Large intestine (tissue), 3 donors: ENCODE measurements at regions not wholly inside any gene's neighbourhood (a gene's known extent, or its start where the extent isn't known, plus 50 kb on each side); places are given as distances from the start of the nearest gene placed in this dataset.
A peak's percentile ranks its signal among the peaks of the same experiment; 100 is the strongest.
"Not testable (repeated sequence)": the region's sequence is repeated elsewhere in the genome, so short reads cannot be mapped to it uniquely, and the experiment has no call there.

Experiments
- DNase-seq, 2 donors: peaks; one replicate each; pipeline versions ENCODE4 v3.0.0 to v3.0.0-alpha.2; 2013
- H3K27ac ChIP-seq: one replicate; pipeline ENCODE4 v1.5.1; 2013; ENCODE audit warnings: low read length
- H3K27me3 ChIP-seq: 2 replicates; pipeline ENCODE4 v1.6.1; 2013; ENCODE audit warnings: low read length; ENCODE audit not compliant: control insufficient read depth, insufficient read depth
- H3K36me3 ChIP-seq: 2 replicates; pipeline ENCODE4 v1.6.1; 2013; ENCODE audit warnings: low read length; ENCODE audit not compliant: control insufficient read depth, insufficient read depth
- H3K4me1 ChIP-seq: one replicate; pipeline ENCODE4 v1.6.1; 2013; ENCODE audit warnings: low read length; ENCODE audit not compliant: control insufficient read depth, insufficient read depth
- H3K4me3 ChIP-seq: one replicate; pipeline ENCODE4 v1.5.1; 2013; ENCODE audit warnings: low read length
- H3K9me3 ChIP-seq: one replicate; pipeline ENCODE4 v1.6.1; 2013; ENCODE audit warnings: mild to moderate bottlenecking, low read depth, low read length, moderate library complexity; ENCODE audit not compliant: control insufficient read depth
- WGBS: methylation state at CpG from one replicate; pipeline ENCODE4 v1.1.5; 2013; ENCODE audit warnings: low lambda C conversion rate; ENCODE audit not compliant: insufficient coverage; 5-methylcytosine and 5-hydroxymethylcytosine counted together

- 70% methylated on average over 1 of the region's 1 CpG for WGBS
- Histone ChIP-seq H3K9me3 (no peaks in the 10 kb centered on the region), H3K4me1 (no peaks in the 10 kb centered on the region), H3K36me3 (no peaks in the 10 kb centered on the region), H3K27ac (no peak overlapping the region), H3K4me3 (no peak overlapping the region), H3K27me3 (peaks cover 2% of the 10 kb centered on the region)
- DNase-seq: peak in 1 of 2 donors; percentile 11
These were observed 81.4 kb upstream of the TCF21 start for GRCh38 chr6:133807501-133807900.

DNA sequence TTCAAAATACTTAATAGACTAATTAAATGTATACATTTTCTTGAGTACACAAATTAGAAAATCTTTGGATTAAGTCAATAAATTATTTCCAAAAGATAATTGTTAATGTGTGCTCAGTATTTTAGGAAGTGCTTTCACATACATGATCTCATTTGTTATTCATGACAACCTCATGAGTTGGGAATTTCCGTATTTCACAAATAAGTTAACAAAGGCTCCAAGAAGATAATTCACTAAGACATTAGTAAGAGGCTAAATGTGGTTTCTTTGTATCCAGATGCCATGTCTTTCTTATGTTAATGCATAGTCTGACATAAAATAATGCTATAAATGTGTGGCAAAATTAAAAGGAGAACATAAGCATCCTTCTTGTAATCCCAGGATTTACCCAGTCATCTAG lies 79.5 kb upstream of the TCF21 start:
- Histone ChIP-seq H3K27ac (no peak overlapping the region), H3K4me3 (no peak overlapping the region), H3K36me3 (no peaks in the 10 kb centered on the region), H3K27me3 (peaks cover 2% of the 10 kb centered on the region), H3K4me1 (no peaks in the 10 kb centered on the region), H3K9me3 (no peaks in the 10 kb centered on the region)
- no CpG with 5 or more reads among the region's 1 CpG for WGBS
- DNase-seq: no peak

DNA sequence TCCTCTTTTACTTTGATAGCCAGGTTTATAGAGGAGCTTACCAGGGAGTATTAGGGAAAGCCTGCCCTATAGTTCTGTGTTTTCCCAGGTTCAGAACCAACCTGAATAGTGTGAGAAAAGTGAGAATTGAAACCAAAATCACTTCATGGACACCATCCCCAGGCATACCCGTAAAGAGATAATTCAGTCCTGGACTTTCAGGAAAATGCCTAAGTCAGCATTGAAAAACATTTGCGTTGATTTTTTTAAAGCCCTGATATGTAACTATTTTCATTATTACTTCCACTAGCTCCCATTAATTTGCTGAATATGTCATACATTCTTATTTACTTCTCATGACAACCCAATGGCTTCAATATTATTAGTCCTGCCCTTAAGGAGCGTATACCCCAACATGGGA lies 77.4 kb upstream of the TCF21 start:
- H3K4me3 ChIP-seq: no peak overlapping the region
- no peaks in the 10 kb centered on the region for H3K4me1 ChIP-seq
- no peaks in the 10 kb centered on the region for H3K9me3 ChIP-seq
- H3K27me3 ChIP-seq: peaks cover 2% of the 10 kb centered on the region
- no peak overlapping the region for H3K27ac ChIP-seq
- H3K36me3 ChIP-seq: no peaks in the 10 kb centered on the region
- 93% methylated on average over 3 of the region's 3 CpGs for WGBS
- DNase-seq: no peak

- H3K9me3 ChIP-seq, H3K4me1 ChIP-seq, H3K27me3 ChIP-seq, H3K27ac ChIP-seq, H3K36me3 ChIP-seq, H3K4me3 ChIP-seq, DNase-seq: not testable (repeated sequence)
- no CpG with 5 or more reads among the region's 2 CpGs for WGBS
These were observed 76.5 kb upstream of the TCF21 start for GRCh38 chr6:133812446-133812845.

- Histone ChIP-seq H3K36me3 (no peaks in the 10 kb centered on the region), H3K4me3 (no peak overlapping the region), H3K9me3 (no peaks in the 10 kb centered on the region), H3K4me1 (no peaks in the 10 kb centered on the region), H3K27ac (no peak overlapping the region), H3K27me3 (no peaks in the 10 kb centered on the region)
- no peak for DNase-seq
- no CpG with 5 or more reads among the region's 1 CpG for WGBS
These were observed 74.7 kb upstream of the TCF21 start for GRCh38 chr6:133814238-133814637.

DNA sequence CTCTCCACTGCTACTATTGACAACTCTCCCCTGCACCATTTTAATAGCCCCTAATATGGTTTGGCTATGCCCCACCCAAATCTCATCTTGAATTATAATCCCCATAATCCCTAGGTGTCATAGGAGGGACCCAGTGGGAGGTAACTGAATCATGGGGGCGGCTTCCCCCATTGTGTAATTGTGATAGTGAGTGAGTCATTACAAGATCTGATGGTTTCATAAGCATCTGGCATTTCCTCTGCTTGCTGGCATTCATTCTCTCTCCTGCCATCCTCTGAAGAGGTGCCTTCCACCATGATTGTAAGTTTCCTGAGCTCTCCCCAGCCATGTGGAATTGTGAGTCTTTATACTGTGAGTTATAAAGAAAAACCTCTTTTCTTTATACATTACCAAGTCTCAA lies 74.1 kb upstream of the TCF21 start:
- no peak for DNase-seq
- Histone ChIP-seq H3K36me3 (no peaks in the 10 kb centered on the region), H3K27ac (no peak overlapping the region), H3K4me1 (no peaks in the 10 kb centered on the region), H3K27me3 (no peaks in the 10 kb centered on the region), H3K9me3 (no peaks in the 10 kb centered on the region), H3K4me3 (no peak overlapping the region)
- no CpG with 5 or more reads among the region's 1 CpG for WGBS

- WGBS: 100% methylated on average over 1 of the region's 2 CpGs
- Histone ChIP-seq H3K4me1 (no peaks in the 10 kb centered on the region), H3K9me3 (no peaks in the 10 kb centered on the region), H3K36me3 (no peaks in the 10 kb centered on the region), H3K27me3 (no peaks in the 10 kb centered on the region), H3K27ac (no peak overlapping the region), H3K4me3 (no peak overlapping the region)
- DNase-seq: no peak
These were observed 73.6 kb upstream of the TCF21 start for GRCh38 chr6:133815313-133815712.

DNA sequence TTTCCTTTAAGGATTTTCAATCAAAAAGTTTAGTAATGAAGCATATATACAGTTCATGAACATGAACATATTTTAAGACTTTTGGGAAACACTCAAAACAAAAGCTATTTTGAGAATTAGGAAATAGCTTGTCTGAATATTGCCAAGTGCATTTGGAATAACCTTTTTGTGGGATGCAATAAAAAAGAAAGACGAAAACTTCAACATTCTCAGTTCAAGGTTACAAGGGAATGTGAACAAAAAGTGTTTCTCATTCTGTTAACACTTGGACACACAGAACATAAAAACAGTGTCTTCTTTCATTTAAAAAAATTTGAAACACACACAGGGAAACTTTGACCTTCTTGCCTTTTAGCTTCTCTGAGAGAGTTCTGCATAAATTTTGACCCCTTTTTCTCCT lies 72.7 kb upstream of the TCF21 start:
- DNase-seq: no peak
- WGBS: no CpG with 5 or more reads among the region's 1 CpG
- Histone ChIP-seq H3K27ac (no peak overlapping the region), H3K36me3 (no peaks in the 10 kb centered on the region), H3K9me3 (no peaks in the 10 kb centered on the region), H3K4me3 (no peak overlapping the region), H3K27me3 (no peaks in the 10 kb centered on the region), H3K4me1 (no peaks in the 10 kb centered on the region)

GRCh38 chr6:133817460-133818047 lies 71.4 kb upstream of the TCF21 start:
- DNase-seq: no peak
- Histone ChIP-seq H3K4me3 (no peak overlapping the region), H3K27me3 (peaks cover 2% of the 10 kb centered on the region), H3K27ac (no peak overlapping the region), H3K9me3 (no peaks in the 10 kb centered on the region), H3K36me3 (no peaks in the 10 kb centered on the region), H3K4me1 (no peaks in the 10 kb centered on the region)
- 60% methylated on average over 1 of the region's 9 CpGs for WGBS

- Histone ChIP-seq H3K9me3 (no peaks in the 10 kb centered on the region), H3K4me1 (no peaks in the 10 kb centered on the region), H3K27me3 (peaks cover 2% of the 10 kb centered on the region), H3K36me3 (no peaks in the 10 kb centered on the region), H3K27ac (no peak overlapping the region), H3K4me3 (no peak overlapping the region)
- no CpG with 5 or more reads among the region's 6 CpGs for WGBS
- DNase-seq: no peak
These were observed 70.6 kb upstream of the TCF21 start for GRCh38 chr6:133818320-133818719.

DNA sequence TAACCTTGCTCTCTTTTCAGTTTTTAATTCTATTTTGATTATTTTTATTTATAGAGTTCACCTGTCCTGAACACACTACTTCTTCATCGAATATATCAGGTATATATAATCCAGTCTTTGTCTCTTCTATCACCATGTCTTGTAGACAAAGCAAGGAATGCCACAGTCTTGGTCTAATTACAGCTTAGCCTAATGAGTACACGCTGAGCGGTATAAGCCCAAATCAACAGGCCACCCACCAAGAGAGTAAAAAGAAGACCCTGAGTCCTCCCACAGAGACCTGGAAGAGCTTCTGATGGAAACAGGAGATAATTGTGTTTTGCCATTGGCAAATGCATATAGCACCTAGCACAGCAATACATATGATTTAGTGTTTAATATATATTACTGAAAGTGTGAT lies 68.7 kb upstream of the TCF21 start:
- Histone ChIP-seq H3K36me3 (no peaks in the 10 kb centered on the region), H3K9me3 (no peaks in the 10 kb centered on the region), H3K27ac (no peak overlapping the region), H3K4me1 (no peaks in the 10 kb centered on the region), H3K4me3 (no peak overlapping the region), H3K27me3 (peaks cover 2% of the 10 kb centered on the region)
- no peak for DNase-seq
- 72% methylated on average over 3 of the region's 3 CpGs for WGBS
